ENCODE measurements at regions not wholly inside any gene's neighbourhood (a gene's known extent, or its start where the extent isn't known, plus 50 kb on each side); places are given as distances from the start of the nearest gene placed in this dataset.

DNA sequence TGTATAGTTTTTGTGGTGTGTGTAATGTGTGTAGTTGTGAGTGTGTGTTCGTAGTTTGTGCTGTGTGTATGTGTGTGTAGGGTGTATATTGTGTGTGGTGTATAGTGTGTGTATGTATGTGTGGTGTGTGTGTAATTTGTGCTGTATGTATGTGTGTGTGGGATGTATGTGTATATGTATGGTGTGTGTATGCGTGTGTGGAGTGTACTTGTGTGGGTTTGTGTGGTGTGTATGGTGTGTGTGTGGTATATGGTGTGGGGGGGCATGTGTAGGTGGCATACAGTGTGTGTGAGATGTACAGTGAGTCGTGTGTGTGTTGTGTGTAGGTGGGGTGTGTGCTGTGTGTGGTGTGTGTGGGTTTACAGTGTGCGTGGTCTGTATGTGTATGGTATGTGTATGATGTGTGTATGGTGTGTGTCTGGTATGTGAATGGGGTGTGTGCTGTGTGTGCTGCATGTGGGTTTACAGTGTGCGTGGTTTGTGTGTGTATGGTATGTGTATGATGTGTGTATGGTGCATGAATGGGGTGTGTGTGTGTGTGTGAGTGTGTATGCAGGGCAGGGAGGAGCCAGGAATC is 125.2 kb downstream of the GADD45G start:
- DNase-seq (ENCODE audit: low read depth in 1 of 2, low spot score in 2 of 2), result no peak
- H3K4me3 ChIP-seq (ENCODE audit: extremely low read depth in 1 of 4, insufficient read depth in 2 of 4, low read depth in 3 of 4, low read length in 4 of 4), result no peak overlapping the region
- ChIA-PET POLR2A (ENCODE audit: partially characterized antibody) (no interaction called here), CTCF (ENCODE audit: partially characterized antibody) (interaction anchor here (1.1 to 1.9 kb wide), 5 partner anchors 8 to 189 kb away, joined by 3 to 5 read pairs (median 5); no protein-coding TSS in a partner anchor)
- H3K4ac ChIP-seq (replicated peaks; ENCODE audit: insufficient read length, low read depth, low read length), result peak overlapping the region; percentile 93
- H3K27ac ChIP-seq (ENCODE audit: low read depth, low read length), result no peak overlapping the region
- peak overlapping the region; percentile 88 for H4K91ac ChIP-seq (replicated peaks; ENCODE audit: insufficient read length, low read length)
- no peak overlapping the region for H3K4me2 ChIP-seq (ENCODE audit: insufficient read depth in 1 of 2, low read depth in 2 of 2, low read length in 2 of 2)
- H3K4me1 ChIP-seq (replicated peaks in 1 of 4; ENCODE audit: control insufficient read depth in 3 of 4, insufficient read depth in 4 of 4, low read length in 3 of 4), result no peaks in the 10 kb centered on the region; a peak in 1 of 7 replicates
- H4K8ac ChIP-seq (ENCODE audit: extremely low read depth, insufficient read depth, low read length), result no peak overlapping the region
- H3K18ac ChIP-seq (ENCODE audit: extremely low read depth, low read length), result peak overlapping the region; percentile 20; the same call in 1 of the 2 replicates
- peak overlapping the region; percentile 94; the same call in 1 of the 2 replicates for H2BK12ac ChIP-seq (ENCODE audit: low read depth, low read length)
- peak overlapping the region; percentile 24; the same call in 1 of the 2 replicates for H2BK20ac ChIP-seq (ENCODE audit: low read length)
- 0 out of 7 replicates have a peak, but pooled peaks cover 0 to 3% (median 0%) of the 10 kb centered on the region in 4 experiments for H3K27me3 ChIP-seq (replicated peaks in 1 of 4; ENCODE audit: control insufficient read depth in 3 of 4, extremely low read depth in 1 of 4, insufficient read depth in 3 of 4, low read length in 3 of 4)
- peak overlapping the region; percentile 92 for H2AK5ac ChIP-seq (ENCODE audit: low read depth, low read length)
- H4K20me1 ChIP-seq (replicated peaks in 1 of 2; ENCODE audit: control insufficient read depth in 1 of 2, insufficient read depth in 2 of 2, low read length in 2 of 2), result peaks cover 0 to 7% of the 10 kb centered on the region in 2 experiments
- peak overlapping the region; percentile 39 for H2BK120ac ChIP-seq (replicated peaks; ENCODE audit: low read depth, low read length)
- H3K56ac ChIP-seq (replicated peaks; ENCODE audit: insufficient read length, low read depth, low read length), result peak overlapping the region; percentile 93
- H3K9ac ChIP-seq (replicated peaks in 1 of 4; ENCODE audit: extremely low read depth in 1 of 4, low read depth in 3 of 4, low read length in 3 of 4), result no peak overlapping the region
- H3K36me3 ChIP-seq (ENCODE audit: control insufficient read depth in 2 of 4, insufficient read depth in 4 of 4, low read length in 3 of 4), result no peaks in the 10 kb centered on the region; a peak in 1 of 8 replicates
- H4K5ac ChIP-seq (ENCODE audit: insufficient read length, low read depth, low read length), result no peak overlapping the region
- no peak overlapping the region for H2AFZ ChIP-seq (ENCODE audit: low read length)
- H3K14ac ChIP-seq (ENCODE audit: insufficient read length), result peak overlapping the region; percentile 81
- peak overlapping the region; percentile 50 for H2BK15ac ChIP-seq (ENCODE audit: low read length)
- FAIRE-seq, result no peak
- peak overlapping the region; percentile 77; the same call in 1 of the 2 replicates for H2BK5ac ChIP-seq (ENCODE audit: low read depth, low read length)
- no peaks in the 10 kb centered on the region for H3K9me3 ChIP-seq (ENCODE audit: insufficient read depth in 2 of 2, low read depth in 1 of 2, low read length in 1 of 2)
- WGBS, 2 experiments (ENCODE audit: extremely low coverage in 1 of 2, insufficient coverage in 1 of 2, insufficient read length in 1 of 2, insufficient replicate concordance in 2 of 2, low coverage in 1 of 2, low lambda C conversion rate in 2 of 2, missing lambda C conversion rate in 1 of 2), result 61 to 100% methylated on average over 2 to 5 of the region's 5 CpGs
- H3K79me2 ChIP-seq (ENCODE audit: control insufficient read depth in 1 of 2, insufficient read depth in 2 of 2, low read length in 2 of 2), result no peaks in the 10 kb centered on the region
- H3K79me1 ChIP-seq (ENCODE audit: low read depth, low read length), result peaks cover 3% of the 10 kb centered on the region
- H3K23me2 ChIP-seq (ENCODE audit: low read depth, low read length), result peaks cover 8% of the 10 kb centered on the region; the same call in 1 of the 2 replicates
- H3K23ac ChIP-seq (ENCODE audit: insufficient read length), result peak overlapping the region; percentile 21
- TF ChIP-seq KDM4A (IDR thresholded peaks at IDR 0.05; ENCODE audit: low read depth, low read length, severe bottlenecking), result no peak
- no peak for TF ChIP-seq KDM1A (IDR thresholded peaks at IDR 0.05; ENCODE audit: borderline replicate concordance, low read length)
- no peak for TF ChIP-seq EZH2 (IDR thresholded peaks at IDR 0.05; ENCODE audit: low read depth, low read length, severe bottlenecking)
- no peak for TF ChIP-seq HDAC2 (IDR thresholded peaks at IDR 0.05; ENCODE audit: borderline replicate concordance in 1 of 2, low read depth in 2 of 2, low read length in 2 of 2)
- TF ChIP-seq, protein P1, sequence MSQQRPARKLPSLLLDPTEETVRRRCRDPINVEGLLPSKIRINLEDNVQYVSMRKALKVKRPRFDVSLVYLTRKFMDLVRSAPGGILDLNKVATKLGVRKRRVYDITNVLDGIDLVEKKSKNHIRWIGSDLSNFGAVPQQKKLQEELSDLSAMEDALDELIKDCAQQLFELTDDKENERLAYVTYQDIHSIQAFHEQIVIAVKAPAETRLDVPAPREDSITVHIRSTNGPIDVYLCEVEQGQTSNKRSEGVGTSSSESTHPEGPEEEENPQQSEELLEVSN (IDR thresholded peaks at IDR 0.05), result no peak

All from H1 (cell line).